ENCODE measurements at regions not wholly inside any gene's neighbourhood (a gene's known extent, or its start where the extent isn't known, plus 50 kb on each side); places are given as distances from the start of the nearest gene placed in this dataset.

- no peaks in the 10 kb centered on the region for H4K20me1 ChIP-seq (ENCODE audit: insufficient read depth, low read length)
- no peaks in the 10 kb centered on the region for H3K27me3 ChIP-seq (ENCODE audit: control insufficient read depth in 2 of 2, insufficient read depth in 2 of 2, low read length in 2 of 2)
- intact Hi-C loops (cut with micrococcal nuclease), result no loop called here
- no peaks in the 10 kb centered on the region for H3K4me1 Mint-ChIP-seq
- no peaks in the 10 kb centered on the region for H3K36me3 ChIP-seq (replicated peaks in 1 of 2; ENCODE audit: control insufficient read depth in 1 of 2, insufficient read depth in 2 of 2, low read length in 2 of 2)
- H3K9ac ChIP-seq (ENCODE audit: insufficient read depth, low read length, poor library complexity, severe bottlenecking), result no peak overlapping the region
- no peak overlapping the region for H3K27ac Mint-ChIP-seq
- no peak overlapping the region for H2AFZ ChIP-seq (ENCODE audit: insufficient read depth, low read depth, low read length, poor library complexity, severe bottlenecking)
- TF ChIP-seq CTCF (IDR thresholded peaks at IDR 0.05), result no peak
- H3K27ac ChIP-seq (ENCODE audit: low read depth in 1 of 2, low read length in 2 of 2), result no peak overlapping the region
- H3K79me2 ChIP-seq (ENCODE audit: insufficient read depth, low read length), result no peaks in the 10 kb centered on the region
- H3K4me3 ChIP-seq (replicated peaks in 1 of 3; ENCODE audit: low read depth in 2 of 3, low read length in 3 of 3), result no peak overlapping the region
- no peaks in the 10 kb centered on the region for H3K9me3 ChIP-seq (replicated peaks in 1 of 2; ENCODE audit: control insufficient read depth in 1 of 2, insufficient read depth in 1 of 2, low read length in 2 of 2)
- peaks cover 0 to 4% (median 1%) of the 10 kb centered on the region in 7 donors for H3K9me3 Mint-ChIP-seq
- no peaks in the 10 kb centered on the region for H3K4me1 ChIP-seq (ENCODE audit: control insufficient read depth in 1 of 2, insufficient read depth in 2 of 2, low read length in 2 of 2)
- no peaks in the 10 kb centered on the region for H3K36me3 Mint-ChIP-seq
- H3K4me2 ChIP-seq (replicated peaks; ENCODE audit: extremely low read depth, low read length, poor library complexity, severe bottlenecking), result no peak overlapping the region
- no peak overlapping the region for H3K4me3 Mint-ChIP-seq
- WGBS (ENCODE audit: insufficient coverage), result no CpG with 5 or more reads among the region's 1 CpG
- peaks cover 2 to 4% (median 2%) of the 10 kb centered on the region in 3 donors for H3K27me3 Mint-ChIP-seq (ENCODE audit: low read depth in 3 of 3)
- DNase-seq, result no peak
These were observed 333.3 kb upstream of the PLXNA2 start for GRCh38 chr1:208577381-208577905.

- H3K36me3 ChIP-seq (replicated peaks in 1 of 2; ENCODE audit: control insufficient read depth in 1 of 2, insufficient read depth in 2 of 2, low read length in 2 of 2), result no peaks in the 10 kb centered on the region
- intact Hi-C loops (cut with micrococcal nuclease), result no loop called here
- 100% methylated on average over 1 of the region's 3 CpGs for WGBS (ENCODE audit: insufficient coverage)
- H3K27ac ChIP-seq (ENCODE audit: low read depth in 1 of 2, low read length in 2 of 2), result no peak overlapping the region
- peaks cover 2 to 4% (median 2%) of the 10 kb centered on the region in 3 donors for H3K27me3 Mint-ChIP-seq (ENCODE audit: low read depth in 3 of 3)
- no peaks in the 10 kb centered on the region for H3K4me1 ChIP-seq (ENCODE audit: control insufficient read depth in 1 of 2, insufficient read depth in 2 of 2, low read length in 2 of 2)
- DNase-seq, result no peak
- no peak overlapping the region for H2AFZ ChIP-seq (ENCODE audit: insufficient read depth, low read depth, low read length, poor library complexity, severe bottlenecking)
- H4K20me1 ChIP-seq (ENCODE audit: insufficient read depth, low read length), result no peaks in the 10 kb centered on the region
- H3K79me2 ChIP-seq (ENCODE audit: insufficient read depth, low read length), result no peaks in the 10 kb centered on the region
- H3K9me3 Mint-ChIP-seq, result peaks cover 0 to 7% (median 4%) of the 10 kb centered on the region in 7 donors
- H3K27ac Mint-ChIP-seq, result no peak overlapping the region
- no peaks in the 10 kb centered on the region for H3K4me1 Mint-ChIP-seq
- H3K4me2 ChIP-seq (replicated peaks; ENCODE audit: extremely low read depth, low read length, poor library complexity, severe bottlenecking), result no peak overlapping the region
- TF ChIP-seq CTCF (IDR thresholded peaks at IDR 0.05), result no peak
- H3K9ac ChIP-seq (ENCODE audit: insufficient read depth, low read length, poor library complexity, severe bottlenecking), result no peak overlapping the region
- H3K4me3 ChIP-seq (replicated peaks in 1 of 3; ENCODE audit: low read depth in 2 of 3, low read length in 3 of 3), result no peak overlapping the region
- H3K9me3 ChIP-seq (replicated peaks in 1 of 2; ENCODE audit: control insufficient read depth in 1 of 2, insufficient read depth in 1 of 2, low read length in 2 of 2), result no peaks in the 10 kb centered on the region
- no peaks in the 10 kb centered on the region for H3K27me3 ChIP-seq (ENCODE audit: control insufficient read depth in 2 of 2, insufficient read depth in 2 of 2, low read length in 2 of 2)
- no peaks in the 10 kb centered on the region for H3K36me3 Mint-ChIP-seq
- no peak overlapping the region for H3K4me3 Mint-ChIP-seq
These were observed 337.0 kb upstream of the PLXNA2 start for GRCh38 chr1:208581209-208581608.
